ENCODE measurements at regions not wholly inside any gene's neighbourhood (a gene's known extent, or its start where the extent isn't known, plus 50 kb on each side); places are given as distances from the start of the nearest gene placed in this dataset.
"Not testable (repeated sequence)": the region's sequence is repeated elsewhere in the genome, so short reads cannot be mapped to it uniquely, and the experiment has no call there.

- no peak for TF ChIP-seq CTCF (IDR thresholded peaks at IDR 0.05; ENCODE audit: low read depth, low read length)
- in situ Hi-C loops (cut with HindIII; ENCODE audit: low sequenced_read_pairs) = no loop called here
- DNase-seq (ENCODE audit: low read depth, low spot score) = no peak
- no peak overlapping the region for H3K4me3 ChIP-seq (ENCODE audit: low read depth, low read length)
Observed at GRCh38 chr6:115610696-115611095, 450.0 kb downstream of the FRK start.

- no peak overlapping the region for H3K4me3 ChIP-seq (ENCODE audit: low read depth, low read length)
- no peak for DNase-seq (ENCODE audit: low read depth, low spot score)
- TF ChIP-seq CTCF (IDR thresholded peaks at IDR 0.05; ENCODE audit: low read depth, low read length) = no peak
- in situ Hi-C loops (cut with HindIII; ENCODE audit: low sequenced_read_pairs) = no loop called here
Observed at GRCh38 chr6:115609111-115609510, 451.6 kb downstream of the FRK start.

- H3K4me3 ChIP-seq (ENCODE audit: low read depth, low read length) = no peak overlapping the region
- no peak for TF ChIP-seq CTCF (IDR thresholded peaks at IDR 0.05; ENCODE audit: low read depth, low read length)
- in situ Hi-C loops (cut with HindIII; ENCODE audit: low sequenced_read_pairs) = no loop called here
- no peak for DNase-seq (ENCODE audit: low read depth, low spot score)
Observed at GRCh38 chr6:115602466-115602865, 458.2 kb downstream of the FRK start.

GRCh38 chr6:115601509-115601908 is 459.2 kb downstream of the FRK start:
- H3K4me3 ChIP-seq (ENCODE audit: low read depth, low read length) = no peak overlapping the region
- TF ChIP-seq CTCF (IDR thresholded peaks at IDR 0.05; ENCODE audit: low read depth, low read length) = no peak
- in situ Hi-C loops (cut with HindIII; ENCODE audit: low sequenced_read_pairs) = no loop called here
- DNase-seq (ENCODE audit: low read depth, low spot score) = no peak

GRCh38 chr6:115601064-115601463 is 459.6 kb downstream of the FRK start:
- no peak for TF ChIP-seq CTCF (IDR thresholded peaks at IDR 0.05; ENCODE audit: low read depth, low read length)
- in situ Hi-C loops (cut with HindIII; ENCODE audit: low sequenced_read_pairs) = no loop called here
- no peak for DNase-seq (ENCODE audit: low read depth, low spot score)
- H3K4me3 ChIP-seq (ENCODE audit: low read depth, low read length) = no peak overlapping the region

GRCh38 chr6:115594891-115595290 is 465.8 kb downstream of the FRK start:
- no peak overlapping the region for H3K4me3 ChIP-seq (ENCODE audit: low read depth, low read length)
- DNase-seq (ENCODE audit: low read depth, low spot score) = no peak
- no peak for TF ChIP-seq CTCF (IDR thresholded peaks at IDR 0.05; ENCODE audit: low read depth, low read length)
- in situ Hi-C loops (cut with HindIII; ENCODE audit: low sequenced_read_pairs) = no loop called here

GRCh38 chr6:115592025-115592424 is 468.7 kb downstream of the FRK start:
- in situ Hi-C loops (cut with HindIII; ENCODE audit: low sequenced_read_pairs) = no loop called here
- TF ChIP-seq CTCF (IDR thresholded peaks at IDR 0.05; ENCODE audit: low read depth, low read length) = no peak
- DNase-seq (ENCODE audit: low read depth, low spot score) = no peak
- no peak overlapping the region for H3K4me3 ChIP-seq (ENCODE audit: low read depth, low read length)

- in situ Hi-C loops (cut with HindIII; ENCODE audit: low sequenced_read_pairs); H3K4me3 ChIP-seq (ENCODE audit: low read depth, low read length); DNase-seq (ENCODE audit: low read depth, low spot score): not testable (repeated sequence)
Observed at GRCh38 chr6:115589072-115589471, 471.6 kb downstream of the FRK start.

Measured in astrocyte of the spinal cord (primary cell).